Astrocyte of the cerebellum (primary cell): ENCODE measurements at regions not wholly inside any gene's neighbourhood (a gene's known extent, or its start where the extent isn't known, plus 50 kb on each side); places are given as distances from the start of the nearest gene placed in this dataset.

ENCODE experiments used
- DNase-seq: peaks from one replicate; pipeline ENCODE4 v3.0.0-alpha.2; 2011; ENCODE audit warnings: low read depth
- H3K4me3 ChIP-seq: 2 replicates; pipeline ENCODE4 v1.5.1; 2011; ENCODE audit warnings: mild to moderate bottlenecking, low read depth, low read length, moderate library complexity
- in situ Hi-C: cut with HindIII; loops from 2 replicates; pipeline ENCODE4 v1.10.0; 2017; ENCODE audit warnings: low sequenced_read_pairs
- TF ChIP-seq, protein P1 (sequence below): IDR thresholded peaks from 2 replicates; pipeline ENCODE4 v1.5.1; 2012; ENCODE audit warnings: low read length, low read depth, moderate library complexity, mild to moderate bottlenecking; ENCODE audit errors: missing control alignments

DNA sequence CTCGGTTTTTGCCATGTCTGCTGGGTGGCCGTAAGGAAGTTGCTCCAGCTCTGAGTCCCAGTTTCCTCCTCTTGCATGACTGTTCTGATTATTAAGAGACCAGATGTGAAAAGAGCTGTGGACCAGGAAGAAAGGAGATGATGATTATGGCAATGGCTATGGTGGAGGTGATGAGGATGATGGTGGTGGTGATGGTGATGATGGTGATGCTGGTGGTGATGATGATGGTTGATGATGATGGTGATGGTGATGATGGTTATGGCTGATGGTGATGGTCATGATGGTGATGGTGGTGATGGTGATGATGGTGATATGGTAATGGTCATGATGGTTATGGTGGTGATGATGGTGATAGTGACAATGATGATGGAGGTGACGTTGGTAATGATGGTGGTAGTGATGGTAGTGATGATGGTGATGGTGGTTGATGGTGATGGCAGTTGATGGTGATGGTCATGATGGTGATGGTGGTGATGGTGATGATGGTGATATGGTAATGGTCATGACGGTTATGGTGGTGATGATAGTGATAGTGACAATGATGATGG is 107.8 kb upstream of the NKX1-1 start:
- TF ChIP-seq, protein P1, sequence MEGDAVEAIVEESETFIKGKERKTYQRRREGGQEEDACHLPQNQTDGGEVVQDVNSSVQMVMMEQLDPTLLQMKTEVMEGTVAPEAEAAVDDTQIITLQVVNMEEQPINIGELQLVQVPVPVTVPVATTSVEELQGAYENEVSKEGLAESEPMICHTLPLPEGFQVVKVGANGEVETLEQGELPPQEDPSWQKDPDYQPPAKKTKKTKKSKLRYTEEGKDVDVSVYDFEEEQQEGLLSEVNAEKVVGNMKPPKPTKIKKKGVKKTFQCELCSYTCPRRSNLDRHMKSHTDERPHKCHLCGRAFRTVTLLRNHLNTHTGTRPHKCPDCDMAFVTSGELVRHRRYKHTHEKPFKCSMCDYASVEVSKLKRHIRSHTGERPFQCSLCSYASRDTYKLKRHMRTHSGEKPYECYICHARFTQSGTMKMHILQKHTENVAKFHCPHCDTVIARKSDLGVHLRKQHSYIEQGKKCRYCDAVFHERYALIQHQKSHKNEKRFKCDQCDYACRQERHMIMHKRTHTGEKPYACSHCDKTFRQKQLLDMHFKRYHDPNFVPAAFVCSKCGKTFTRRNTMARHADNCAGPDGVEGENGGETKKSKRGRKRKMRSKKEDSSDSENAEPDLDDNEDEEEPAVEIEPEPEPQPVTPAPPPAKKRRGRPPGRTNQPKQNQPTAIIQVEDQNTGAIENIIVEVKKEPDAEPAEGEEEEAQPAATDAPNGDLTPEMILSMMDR: no peak
- in situ Hi-C loops: no loop called here
- DNase-seq: no peak
- H3K4me3 ChIP-seq: no peak overlapping the region

GRCh38 chr4:1512738-1513660 is 106.8 kb upstream of the NKX1-1 start:
- no peak overlapping the region for H3K4me3 ChIP-seq
- TF ChIP-seq, protein P1: peak; percentile 14
- no peak for DNase-seq
- in situ Hi-C loops: no loop called here

- TF ChIP-seq, protein P1: no peak
- in situ Hi-C loops: no loop called here
- H3K4me3 ChIP-seq: no peak overlapping the region
- no peak for DNase-seq
Measured at GRCh38 chr4:1512051-1512737, 106.0 kb upstream of the NKX1-1 start.

DNA sequence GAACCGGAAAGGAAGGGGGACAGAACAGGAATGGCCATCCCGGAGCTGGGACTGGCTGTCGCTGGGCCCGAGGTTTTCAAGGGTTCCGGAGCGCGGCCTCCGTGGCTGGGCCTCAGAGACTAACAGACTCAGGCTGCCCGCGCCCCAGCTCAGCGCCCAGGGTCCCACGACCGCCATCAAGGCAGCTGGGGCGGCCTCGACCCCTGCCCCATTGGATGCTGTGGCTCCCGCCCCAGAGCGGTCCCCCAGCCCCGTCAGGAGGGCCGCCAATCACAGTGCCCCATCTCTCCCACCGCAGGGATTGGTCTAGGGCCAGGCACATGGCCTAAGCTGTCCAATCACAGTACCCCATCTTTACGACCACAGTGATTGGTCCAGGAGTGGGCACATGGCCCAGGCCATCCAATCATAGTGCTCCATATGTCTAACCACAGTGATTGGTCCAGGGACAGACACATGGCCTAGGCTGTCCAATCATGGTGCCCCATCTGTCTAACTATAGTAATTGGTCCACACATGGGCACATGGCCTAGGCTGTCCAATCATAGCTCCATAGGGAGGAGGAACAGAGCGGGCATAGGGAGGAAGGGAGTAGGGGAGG is 105.3 kb upstream of the NKX1-1 start:
- DNase-seq: peak; percentile 23
- H3K4me3 ChIP-seq: no peak overlapping the region
- TF ChIP-seq, protein P1: no peak
- in situ Hi-C loops: no loop called here

DNA sequence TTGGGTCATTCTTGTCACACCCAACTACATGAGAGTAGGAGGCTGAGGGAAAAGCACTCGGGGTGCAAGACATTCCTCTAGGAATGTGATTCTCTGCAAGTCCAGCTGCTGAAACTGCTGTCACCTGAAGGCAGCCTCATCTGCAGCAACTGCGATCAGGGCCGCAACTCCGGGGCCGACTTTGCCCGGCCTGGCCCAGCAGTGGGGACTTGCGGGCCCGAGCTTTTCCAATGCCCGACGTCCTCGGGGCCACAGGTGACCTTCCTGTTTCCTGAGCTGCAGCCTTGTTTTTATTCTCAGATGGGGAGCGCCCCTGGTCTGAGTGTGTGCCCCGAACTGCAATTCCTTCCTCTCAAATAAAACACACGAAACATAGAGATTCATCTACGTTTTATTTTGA is 104.7 kb upstream of the NKX1-1 start:
- H3K4me3 ChIP-seq: no peak overlapping the region
- in situ Hi-C loops: no loop called here
- no peak for DNase-seq
- TF ChIP-seq, protein P1: no peak

DNA sequence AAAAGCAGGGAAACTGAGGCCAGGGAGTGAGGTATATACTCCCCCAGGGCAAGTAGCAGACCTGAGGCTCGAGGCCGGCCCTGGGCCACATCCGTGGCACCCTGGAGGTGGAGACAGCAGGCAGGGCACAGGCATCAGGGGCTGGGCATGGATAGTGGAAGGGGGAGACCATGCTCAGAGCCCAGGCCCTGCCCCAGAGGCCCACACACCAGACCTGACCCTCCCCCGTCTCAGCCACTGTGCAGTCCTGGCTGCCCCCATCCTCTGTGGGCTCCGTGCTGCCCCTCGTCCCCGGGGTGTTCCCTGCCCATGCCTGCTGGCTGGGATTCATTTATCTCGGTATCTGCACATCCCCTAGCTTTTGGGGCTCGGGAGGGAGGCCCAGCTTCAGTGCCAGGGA is 103.1 kb upstream of the NKX1-1 start:
- TF ChIP-seq, protein P1: no peak
- H3K4me3 ChIP-seq: no peak overlapping the region
- no peak for DNase-seq
- in situ Hi-C loops: no loop called here
